IMR-90 (cell line): ENCODE measurements at regions not wholly inside any gene's neighbourhood (a gene's known extent, or its start where the extent isn't known, plus 50 kb on each side); places are given as distances from the start of the nearest gene placed in this dataset.

Experiments used
- ATAC-seq: fragments of 200-7000 bp; cut with Tn5 transposase; 2 replicates; pipeline ENCODE4 v1.9.1; 2020; ENCODE audit warnings: low read depth, mild to moderate bottlenecking, moderate library complexity
- BruUV-seq: library from RNA; stranded (reverse); fragments of 400-500 nt; replicated peaks from 2 replicates; lab custom pipeline; 2021; lab: Mats Ljungman, UMichigan
- CTCF ChIA-PET: fragments of 300-600 bp; formaldehyde crosslinking; extraction: SDS; loops from one replicate; lab custom pipeline; 2021; ENCODE audit warnings: antibody characterized with exemption; lab: Yijun Ruan, JAX
- POLR2A ChIA-PET: fragments of 300-600 bp; sonication (Branson Sonifier 250); formaldehyde crosslinking; loops from one replicate; lab custom pipeline; 2022; ENCODE audit warnings: antibody characterized with exemption; ENCODE audit not compliant: unreplicated experiment; lab: Charles Lee
- DNase-seq: peaks from one replicate; pipeline ENCODE4 v3.0.0; 2013
- H2AFZ ChIP-seq: replicated peaks from 2 replicates; pipeline ENCODE3; 2013; ENCODE audit warnings: low read length, mild to moderate bottlenecking; ENCODE audit not compliant: poor library complexity
- H2AK5ac ChIP-seq: 2 replicates; pipeline ENCODE4 v1.6.1; 2013; ENCODE audit warnings: low read depth, low read length, inconsistent platforms
- H2AK9ac ChIP-seq: replicated peaks from 2 replicates; pipeline ENCODE3; 2013; ENCODE audit warnings: mild to moderate bottlenecking, low read depth, low read length, moderate library complexity; ENCODE audit not compliant: poor library complexity
- H2BK120ac ChIP-seq: 2 replicates; pipeline ENCODE4 v1.6.1; 2013; ENCODE audit warnings: low read depth, low read length, inconsistent platforms
- H2BK15ac ChIP-seq: 3 replicates; pipeline ENCODE4 v1.6.1; 2013; ENCODE audit warnings: low read depth, low read length, inconsistent platforms
- H2BK20ac ChIP-seq: 2 replicates; pipeline ENCODE4 v1.6.1; 2013; ENCODE audit warnings: low read depth, mild to moderate bottlenecking, inconsistent platforms, low read length, moderate library complexity
- H2BK5ac ChIP-seq: 2 replicates; pipeline ENCODE4 v1.6.1; 2013; ENCODE audit warnings: mild to moderate bottlenecking, low read depth, low read length, inconsistent platforms; ENCODE audit not compliant: poor library complexity, severe bottlenecking
- H3K14ac ChIP-seq: replicated peaks from 2 replicates; pipeline ENCODE4 v1.6.1; 2013; ENCODE audit warnings: low read depth, low read length, inconsistent platforms
- H3K18ac ChIP-seq: 2 replicates; pipeline ENCODE4 v1.6.1; 2013; ENCODE audit warnings: low read depth, low read length, control low read depth
- H3K23ac ChIP-seq: 2 replicates; pipeline ENCODE4 v1.6.1; 2013; ENCODE audit warnings: low read depth, low read length, inconsistent platforms
- H3K27ac ChIP-seq: 2 replicates; pipeline ENCODE4 v1.5.1; 2013; ENCODE audit warnings: mild to moderate bottlenecking, control low read depth, low read length; ENCODE audit not compliant: insufficient read depth
- H3K27me3 ChIP-seq: 2 replicates; pipeline ENCODE4 v1.6.1; 2013; ENCODE audit warnings: low read length; ENCODE audit not compliant: control insufficient read depth, insufficient read depth
- H3K36me3 ChIP-seq: 2 replicates; pipeline ENCODE4 v1.6.1; 2013; ENCODE audit warnings: low read length, mixed read lengths; ENCODE audit not compliant: control insufficient read depth, insufficient read depth
- H3K4ac ChIP-seq: 2 replicates; pipeline ENCODE4 v1.6.1; 2013; ENCODE audit warnings: low read depth, low read length, inconsistent platforms
- H3K4me1 ChIP-seq: 2 replicates; pipeline ENCODE4 v1.6.1; 2013; ENCODE audit warnings: low read length, mixed read lengths; ENCODE audit not compliant: control insufficient read depth, insufficient read depth
- H3K4me2 ChIP-seq: 2 replicates; pipeline ENCODE4 v1.6.1; 2013; ENCODE audit warnings: low read depth, mild to moderate bottlenecking, control low read depth, low read length, moderate library complexity
- H3K4me3 ChIP-seq: 2 replicates; pipeline ENCODE4 v1.5.1; 2013; ENCODE audit warnings: low read depth, mild to moderate bottlenecking, control low read depth, low read length, moderate library complexity; ENCODE audit not compliant: insufficient read depth
- H3K56ac ChIP-seq: 2 replicates; pipeline ENCODE4 v1.6.1; 2013; ENCODE audit warnings: low read length, inconsistent platforms; ENCODE audit not compliant: insufficient read depth; ENCODE audit errors: extremely low read depth
- H3K79me1 ChIP-seq, 2 experiments: 2 replicates each; pipeline ENCODE4 v1.6.1; 2013; ENCODE audit warnings: low read length in 2 of 2, inconsistent platforms in 1 of 2, low read depth in 1 of 2
- H3K9ac ChIP-seq: 2 replicates; pipeline ENCODE4 v1.6.1; 2013; ENCODE audit warnings: low read depth, low read length, control low read depth
- H3K9me1 ChIP-seq: 2 replicates; pipeline ENCODE4 v1.6.1; 2013; ENCODE audit warnings: low read length, inconsistent platforms; ENCODE audit not compliant: insufficient read depth
- H3K9me3 ChIP-seq: 2 replicates; pipeline ENCODE4 v1.6.1; 2013; ENCODE audit warnings: low read length; ENCODE audit not compliant: control insufficient read depth, insufficient read depth
- H4K20me1 ChIP-seq: 2 replicates; pipeline ENCODE4 v1.6.1; 2013; ENCODE audit warnings: low read length, inconsistent platforms; ENCODE audit not compliant: insufficient read depth
- H4K5ac ChIP-seq: 2 replicates; pipeline ENCODE4 v1.6.1; 2013; ENCODE audit warnings: mild to moderate bottlenecking, low read depth, low read length, control low read depth
- H4K8ac ChIP-seq, 2 experiments: 2 replicates each; pipeline ENCODE4 v1.6.1; 2013; ENCODE audit warnings: low read depth in 2 of 2, low read length in 2 of 2, control low read depth in 1 of 2, inconsistent platforms in 1 of 2
- H4K91ac ChIP-seq: 2 replicates; pipeline ENCODE4 v1.6.1; 2013; ENCODE audit warnings: low read depth, low read length, inconsistent platforms; ENCODE audit not compliant: insufficient read depth
- ELK1 ChIP-seq: fragments of 150-350 bp; IDR thresholded peaks from 2 replicates; pipeline ENCODE4 v1.6.1; 2016; ENCODE audit warnings: low read depth, mild to moderate bottlenecking, low read length, moderate library complexity, borderline replicate concordance
- FOS ChIP-seq: fragments of 150-350 bp; IDR thresholded peaks from 2 replicates; pipeline ENCODE4 v1.6.1; 2016; ENCODE audit warnings: low read depth, low read length
- MAZ ChIP-seq: IDR thresholded peaks from 2 replicates; pipeline ENCODE4 v1.6.1; 2012; ENCODE audit warnings: low read depth, mild to moderate bottlenecking, low read length, improper control_type of control experiment, moderate library complexity, borderline replicate concordance
- NFE2L2 ChIP-seq: fragments of 150-350 bp; IDR thresholded peaks from 2 replicates; pipeline ENCODE4 v1.6.1; 2016; ENCODE audit warnings: low read depth, mild to moderate bottlenecking, low read length
- POLR2A ChIP-seq: IDR thresholded peaks from 2 replicates; pipeline ENCODE4 v1.6.1; 2012; ENCODE audit warnings: mild to moderate bottlenecking, low read depth, low read length
- WGBS, 2 experiments: methylation state at CpG; one replicate each; pipeline versions ENCODE4 v1.1.5 to v1.1.7; 2013; ENCODE audit warnings: missing lambda C conversion rate in 2 of 2; ENCODE audit not compliant: insufficient read length in 1 of 2; ENCODE audit errors: extremely low coverage in 2 of 2; 5-methylcytosine and 5-hydroxymethylcytosine counted together
- dilution Hi-C: fragments of 300-500 bp; cut with HindIII; formaldehyde crosslinking; loops from one replicate; pipeline ENCODE4 v1.14.3; 2018; ENCODE audit warnings: low sequenced_read_pairs; ENCODE audit not compliant: unreplicated experiment
- in situ Hi-C: fragments of 300-500 bp; cut with MboI; formaldehyde crosslinking; loops from 3 replicates; pipeline ENCODE4 v1.14.3; 2019; ENCODE audit warnings: low sequenced_read_pairs, inconsistent platforms, mixed read lengths
- intact Hi-C: fragments of 100-400 bp; cut with micrococcal nuclease; formaldehyde crosslinking; loops from 2 replicates; pipeline ENCODE4 v1.10.0; 2022

- Histone ChIP-seq H3K4me3 (no peak overlapping the region), H2BK15ac (no peak overlapping the region), H3K9me1 (no peaks in the 10 kb centered on the region), H3K18ac (no peak overlapping the region), H4K91ac (no peak overlapping the region), H3K23ac (no peak overlapping the region), H2AFZ (no peak overlapping the region), H3K36me3 (no peaks in the 10 kb centered on the region), H3K4me2 (no peak overlapping the region), H3K9ac (no peak overlapping the region), H3K56ac (no peak overlapping the region), H2BK20ac (no peak overlapping the region), H3K4me1 (no peaks in the 10 kb centered on the region), H4K20me1 (no peaks in the 10 kb centered on the region), H2AK5ac (no peak overlapping the region), H3K4ac (no peak overlapping the region), H2BK5ac (no peak overlapping the region), H3K14ac (no peak overlapping the region), H4K5ac (no peak overlapping the region), H3K27me3 (no peaks in the 10 kb centered on the region), H4K8ac (no peak overlapping the region), H3K79me1 (no peaks in the 10 kb centered on the region), H3K27ac (no peak overlapping the region), H2BK120ac (no peak overlapping the region), H2AK9ac (no peak overlapping the region), H3K9me3 (no peaks in the 10 kb centered on the region)
- in situ Hi-C loops = no loop called here
- no TSS peak for BruUV-seq
- dilution Hi-C loops = loop anchor here (25.0 kb wide), 1 partner anchor 645 kb away; no protein-coding TSS in a partner anchor
- intact Hi-C loops = no loop called here
- TF ChIP-seq POLR2A = no peak
- no peak for TF ChIP-seq ELK1
- TF ChIP-seq MAZ = no peak
- no peak for TF ChIP-seq NFE2L2
- no peak for TF ChIP-seq FOS
- ATAC-seq (no peak), DNase-seq (no peak)
- no CpG with 5 or more reads among the region's 1 CpG for WGBS, 2 experiments
- CTCF ChIA-PET = interaction anchor here (0.5 kb wide), 1 partner anchor 458 kb away, joined by 3 read pairs; no protein-coding TSS in a partner anchor
- POLR2A ChIA-PET = no interaction called here
Measured at GRCh38 chr5:57791875-57792274, 309.3 kb upstream of the ACTBL2 start.
